Embryonic facial prominence (tissue), 1 donor: ENCODE measurements at regions not wholly inside any gene's neighbourhood (a gene's known extent, or its start where the extent isn't known, plus 50 kb on each side); places are given as distances from the start of the nearest gene placed in this dataset.

Experiments used
- DNase-seq: peaks from one replicate; pipeline ENCODE4 v3.0.0-alpha.2; 2016; ENCODE audit errors: extremely low spot score

DNA sequence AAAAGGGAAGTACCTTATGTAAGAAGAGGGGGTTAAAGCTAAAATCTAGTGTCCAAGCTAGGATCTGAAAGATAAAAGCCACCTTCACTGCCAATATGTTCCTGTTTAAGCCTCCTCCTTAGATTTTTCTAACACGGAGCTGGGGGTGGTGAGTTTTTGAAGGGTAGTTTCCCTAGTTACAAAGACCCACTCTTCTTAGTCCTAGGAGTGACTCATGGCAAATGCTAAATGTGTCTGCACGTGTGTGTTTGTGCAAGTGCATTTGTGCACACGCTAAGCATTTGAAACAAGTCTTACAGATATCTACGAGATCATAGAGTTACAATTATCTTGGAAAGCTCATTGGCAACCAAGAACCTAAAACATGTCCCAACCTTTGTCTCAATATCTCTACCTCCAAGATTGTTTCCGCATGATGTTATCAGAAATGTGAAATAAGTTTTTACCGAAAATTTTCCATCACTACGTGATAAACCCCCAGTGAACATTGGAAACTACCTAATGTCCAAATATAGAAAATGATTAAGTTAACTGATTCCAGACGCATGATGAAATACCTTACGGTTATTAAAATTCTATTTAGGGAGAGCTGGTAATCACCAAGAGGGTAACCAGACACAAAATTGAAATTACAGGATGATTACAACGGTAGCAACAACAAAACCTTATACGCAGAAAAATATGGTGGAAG lies 78.0 kb upstream of the HRH2 start:
- DNase-seq = peak; percentile 9

DNA sequence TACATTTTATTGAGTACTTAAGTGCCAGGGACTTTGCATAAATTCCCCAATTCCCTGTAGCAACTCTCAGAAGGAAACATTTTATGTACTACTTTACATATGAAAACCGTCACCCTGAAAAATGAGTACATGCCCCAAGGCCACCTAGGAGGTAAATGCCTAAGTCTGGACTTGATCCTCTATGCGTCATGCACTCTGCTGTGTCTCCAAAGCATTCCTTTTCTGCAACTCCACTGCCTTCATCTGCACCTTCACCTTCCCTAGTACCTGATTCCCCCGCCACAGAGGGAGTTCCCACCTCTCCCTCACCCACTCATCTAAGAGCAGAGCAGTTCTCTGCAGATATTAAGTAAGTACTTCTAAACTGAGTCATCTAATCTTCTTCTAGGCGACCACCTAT lies 75.2 kb upstream of the HRH2 start:
- DNase-seq = no peak

DNA sequence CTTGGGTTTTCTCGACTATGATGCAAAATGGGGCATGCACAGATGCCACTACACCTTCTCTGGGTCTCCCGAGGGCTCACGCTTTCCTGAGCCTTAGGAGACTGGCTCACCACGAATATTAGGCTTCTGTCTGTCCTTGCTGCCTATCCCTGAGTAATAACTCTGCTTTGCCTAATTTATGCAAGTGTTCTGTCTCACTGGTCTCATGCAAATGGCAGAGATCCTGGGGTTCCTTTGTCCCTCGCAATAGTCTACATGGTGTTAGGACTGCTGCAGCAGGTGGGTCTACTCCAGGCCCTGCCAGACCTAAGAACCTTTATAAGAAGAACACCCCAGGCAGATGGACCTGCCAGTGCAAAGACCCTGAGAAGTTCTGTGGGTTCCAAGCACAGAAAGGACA lies 72.3 kb upstream of the HRH2 start:
- no peak for DNase-seq

DNA sequence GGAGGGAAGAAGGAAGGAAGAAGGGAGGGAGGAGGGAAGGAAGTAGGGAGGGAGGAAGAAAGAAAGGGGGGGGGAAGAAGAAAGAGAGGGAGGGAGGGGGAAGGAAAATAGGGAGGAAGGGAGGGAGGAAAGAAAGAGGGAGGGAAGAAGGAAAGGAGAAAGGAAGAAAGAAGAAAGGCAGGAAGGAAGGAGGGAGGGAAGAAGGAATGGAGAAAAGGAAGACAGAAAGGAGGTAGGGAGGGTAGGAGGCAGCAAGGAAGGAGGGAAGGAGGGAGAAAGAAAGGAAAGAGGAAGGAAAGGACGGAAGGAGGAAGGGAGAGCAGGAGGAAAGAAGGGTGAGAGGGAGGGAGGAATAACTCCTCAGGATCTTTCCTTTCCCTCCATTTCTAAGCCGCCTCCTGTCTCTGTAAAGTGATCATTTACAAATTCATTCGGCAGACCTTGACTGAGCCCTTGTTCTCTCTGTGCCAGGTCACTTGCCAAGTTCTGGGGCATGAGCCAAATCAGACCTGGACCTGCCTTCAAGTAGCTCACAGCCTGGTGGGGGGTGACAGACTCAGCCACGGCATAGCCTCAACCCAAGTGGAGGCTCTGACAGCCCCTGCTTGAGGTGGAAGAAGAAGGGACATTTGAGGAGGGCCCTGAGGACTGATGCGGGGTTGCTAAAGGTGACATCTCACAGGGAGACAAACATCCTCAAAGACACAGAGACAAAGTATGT lies 69.0 kb upstream of the HRH2 start:
- DNase-seq = no peak

DNA sequence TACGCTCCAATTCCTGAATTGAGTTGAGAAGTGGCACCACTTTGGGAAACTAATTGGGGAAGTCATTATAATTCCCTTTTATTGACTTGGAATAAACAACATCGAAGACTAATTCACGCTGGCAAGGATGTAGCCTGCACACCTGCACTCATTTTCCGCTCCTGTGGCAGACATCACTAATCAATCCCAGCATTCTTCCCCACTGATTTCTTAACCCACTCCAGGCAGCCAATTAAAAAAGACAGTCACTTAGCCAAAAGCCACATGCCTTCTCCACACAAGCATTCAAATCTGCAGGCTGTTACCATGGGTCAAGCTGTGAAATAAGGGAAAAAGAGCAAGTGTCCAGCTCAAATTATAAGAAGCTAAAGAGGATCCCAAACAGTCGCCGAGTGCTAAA lies 68.2 kb upstream of the HRH2 start:
- DNase-seq = no peak

DNA sequence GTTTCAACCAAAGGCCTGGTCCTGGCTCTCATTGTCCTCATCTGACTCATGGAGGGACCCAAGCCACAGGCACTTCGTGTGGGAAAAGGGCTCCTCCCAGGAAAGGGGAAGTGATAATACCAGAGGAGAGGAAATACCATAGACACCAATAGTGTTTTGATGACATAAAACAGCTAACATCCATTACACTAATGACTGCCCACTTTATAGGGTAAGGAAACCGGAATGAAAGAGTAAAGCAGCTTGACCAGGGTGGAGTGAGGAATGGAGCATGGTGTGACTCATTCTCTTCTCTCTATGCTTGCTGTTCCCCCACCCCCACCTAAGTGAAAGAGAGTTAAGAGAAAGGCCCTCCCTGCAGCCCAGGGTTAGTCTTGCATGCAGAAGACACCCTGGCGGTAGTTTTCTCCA lies 67.4 kb upstream of the HRH2 start:
- no peak for DNase-seq

DNA sequence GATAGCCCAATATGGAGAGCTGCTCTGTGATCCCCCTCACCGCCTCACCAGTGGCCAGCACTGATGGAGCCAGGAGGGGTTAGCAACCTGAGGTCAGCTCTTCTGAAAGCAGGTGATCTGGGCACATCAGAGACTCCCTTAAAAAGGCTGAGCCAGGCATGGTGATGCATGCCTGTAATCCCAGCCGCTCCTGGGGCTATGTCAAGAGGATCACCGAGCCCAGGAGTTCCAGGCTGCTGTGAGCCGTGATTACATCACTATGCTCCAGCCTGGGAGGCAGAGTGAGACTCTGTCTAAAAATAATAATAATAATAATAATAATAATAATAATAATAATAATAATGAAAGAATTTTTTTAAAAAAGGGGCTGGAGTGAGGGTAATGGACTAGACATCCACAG lies 66.6 kb upstream of the HRH2 start:
- DNase-seq = no peak

DNA sequence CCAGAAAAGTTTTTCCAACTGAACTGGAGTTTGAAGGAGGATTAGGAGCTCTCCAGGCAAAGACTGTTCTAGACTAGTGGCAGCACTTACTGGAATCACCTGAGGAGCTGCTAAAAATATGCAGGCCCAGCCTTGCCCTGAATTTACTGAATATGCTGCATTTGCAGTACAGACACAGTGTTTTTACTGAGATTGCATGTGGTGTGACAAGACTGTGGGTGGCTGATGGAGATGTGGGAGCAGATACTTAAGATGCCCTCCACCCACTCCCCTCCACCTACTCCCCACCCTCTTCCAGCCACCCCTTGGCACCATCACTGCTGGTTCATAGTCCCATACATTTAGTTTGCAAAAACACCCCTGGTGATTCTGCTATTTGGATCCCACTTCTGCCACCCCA lies 64.1 kb upstream of the HRH2 start:
- DNase-seq = no peak

DNA sequence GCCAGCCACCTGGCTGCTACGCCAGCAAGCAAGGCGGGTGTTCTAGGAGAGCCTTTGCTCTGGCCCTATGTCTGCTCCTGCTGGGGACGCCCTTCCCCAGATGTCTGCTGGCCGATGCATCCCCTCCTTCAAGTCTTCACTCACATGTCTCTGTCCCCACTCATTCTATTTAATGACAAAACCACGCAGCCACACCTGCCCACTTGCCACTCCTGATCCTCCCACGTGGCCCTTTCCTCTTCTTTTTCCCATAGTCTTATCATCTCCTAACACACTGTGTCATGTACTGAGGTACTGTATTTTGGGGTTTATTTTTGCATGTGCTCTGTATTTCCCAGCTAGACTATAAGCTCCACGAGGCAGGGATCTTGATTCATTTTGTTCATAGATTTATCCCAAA lies 62.0 kb upstream of the HRH2 start:
- no peak for DNase-seq

DNA sequence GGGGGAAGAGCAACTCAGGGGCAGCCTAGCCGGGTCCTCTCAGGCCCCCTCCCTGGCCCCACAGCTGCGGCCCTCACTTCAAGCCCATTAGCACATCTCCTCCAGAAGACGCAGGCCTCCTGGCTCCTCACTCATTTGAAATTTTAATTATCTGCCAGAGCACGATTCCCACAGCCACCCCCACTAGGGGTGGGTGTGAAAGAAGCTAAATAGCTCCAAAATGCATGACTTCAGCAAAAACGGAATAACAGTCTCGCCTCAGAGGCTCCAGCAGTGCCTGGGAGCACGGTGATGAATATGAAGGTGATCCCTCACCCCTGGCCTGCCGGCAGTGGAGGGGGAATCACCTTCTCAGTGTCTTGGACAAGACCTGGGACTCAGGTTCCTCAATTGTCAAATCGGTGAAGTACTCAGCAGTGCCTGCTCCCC lies 61.1 kb upstream of the HRH2 start:
- DNase-seq = no peak

DNA sequence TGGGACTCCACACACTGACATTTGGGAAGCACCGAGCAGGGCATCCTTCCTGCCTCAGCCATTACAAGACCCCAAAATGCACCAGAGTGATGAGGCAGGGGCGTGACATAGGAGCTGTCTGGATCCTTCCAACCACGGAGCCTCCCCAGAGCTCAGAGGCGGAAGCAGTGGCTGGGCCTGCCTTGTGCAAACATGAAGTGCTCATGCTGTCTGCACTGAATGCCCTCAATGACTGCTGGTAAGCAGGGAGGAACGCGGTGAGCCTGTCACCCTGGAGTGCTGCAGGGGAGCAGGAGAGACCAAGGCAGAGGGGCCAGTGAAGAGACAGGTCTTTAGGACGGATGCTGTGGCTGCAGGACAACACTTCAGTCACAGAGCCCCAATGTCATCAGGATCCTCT lies 60.2 kb upstream of the HRH2 start:
- DNase-seq = no peak

DNA sequence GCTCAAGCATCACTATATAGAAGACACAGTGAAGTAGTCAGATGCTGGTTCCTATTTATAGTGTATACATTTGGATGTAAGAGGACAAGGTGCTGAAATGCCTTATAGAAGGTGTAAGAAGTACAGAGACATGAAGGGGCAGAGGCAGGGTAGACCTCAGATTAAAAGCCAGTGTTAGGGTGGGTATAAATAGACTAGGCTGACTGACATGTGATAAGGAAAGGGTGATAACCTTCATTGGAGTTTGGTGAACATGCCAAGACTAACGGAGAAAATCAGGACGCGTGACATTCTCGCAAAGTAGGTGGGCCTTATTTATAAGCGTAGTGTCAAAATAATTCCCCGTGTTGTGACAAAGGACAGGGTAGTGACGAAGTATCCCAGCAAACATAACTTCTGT lies 59.1 kb upstream of the HRH2 start:
- DNase-seq = no peak

DNA sequence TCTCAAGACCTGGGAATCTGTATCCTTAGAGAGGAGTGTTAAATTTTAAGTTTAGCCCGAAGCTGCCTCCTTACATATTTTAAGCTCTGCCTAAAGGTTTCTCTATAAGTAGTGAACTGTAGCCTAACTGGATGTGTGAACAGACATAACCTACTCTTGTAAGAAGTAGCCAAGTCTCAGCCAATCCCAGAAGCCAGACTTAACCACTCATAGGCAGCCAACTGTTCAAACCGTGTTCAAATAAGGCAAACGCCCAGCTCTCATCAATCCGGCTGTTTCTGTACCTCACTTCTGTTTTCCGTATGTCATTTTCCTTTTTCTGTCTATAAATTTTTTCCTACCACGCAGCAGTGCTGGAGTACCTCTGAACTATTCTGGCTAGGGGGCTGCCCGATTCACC lies 58.7 kb upstream of the HRH2 start:
- no peak for DNase-seq

DNA sequence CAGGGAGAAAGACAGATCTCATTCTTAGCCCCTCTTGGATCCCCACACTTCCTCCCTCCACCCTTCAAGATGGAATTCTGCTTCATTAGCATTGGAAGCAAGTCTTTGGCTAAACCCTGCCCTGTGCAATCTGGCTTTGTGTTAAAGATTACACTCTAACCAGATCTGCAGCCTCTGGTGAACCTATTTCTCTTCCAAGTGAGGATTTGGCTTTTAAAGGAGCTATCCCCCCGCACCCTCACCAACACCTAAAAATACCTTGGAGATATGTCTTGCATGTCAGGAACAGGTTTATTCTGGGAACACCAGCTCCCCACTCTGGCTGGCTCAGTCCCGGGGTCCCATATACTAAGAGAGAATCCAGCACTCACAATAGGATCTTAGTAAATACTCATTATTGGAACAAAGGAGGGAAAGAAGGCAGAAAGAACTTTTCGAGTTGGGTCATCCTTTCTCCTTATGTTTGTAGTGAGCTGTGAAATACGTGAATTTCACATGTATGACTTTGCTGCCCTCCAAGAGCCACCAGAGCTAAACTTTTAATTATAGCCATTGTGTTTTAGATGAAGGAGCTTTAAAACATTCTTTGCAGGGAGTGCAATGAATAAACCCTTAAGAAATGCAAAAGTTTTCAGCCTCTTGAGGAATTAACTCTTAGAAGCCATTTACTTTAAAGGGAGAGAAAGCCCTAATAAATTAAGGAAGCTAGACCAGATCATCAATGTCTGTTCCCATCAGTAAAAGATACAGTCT lies 53.7 kb upstream of the HRH2 start:
- DNase-seq = no peak

DNA sequence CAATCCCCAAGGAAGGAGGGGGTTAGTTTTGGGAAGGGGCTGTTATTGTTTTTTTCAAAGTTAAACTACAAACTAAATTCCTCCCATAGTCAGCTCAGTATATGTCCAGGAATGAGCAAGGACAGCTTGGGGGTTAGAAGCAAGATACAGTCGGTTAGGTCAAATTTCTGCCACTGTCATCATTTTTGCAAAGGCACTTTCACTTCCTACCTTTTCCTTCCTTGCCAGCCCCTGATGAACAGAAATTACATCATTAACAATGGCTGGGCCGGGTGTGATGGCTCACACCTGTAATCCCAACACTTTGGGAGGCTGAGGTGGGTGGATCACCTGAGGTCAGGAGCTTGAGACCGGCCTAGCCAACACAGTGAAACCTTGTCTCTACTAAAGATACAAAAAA lies 51.5 kb upstream of the HRH2 start:
- DNase-seq = no peak
